ENCODE measurements at regions not wholly inside any gene's neighbourhood (a gene's known extent, or its start where the extent isn't known, plus 50 kb on each side); places are given as distances from the start of the nearest gene placed in this dataset.
A peak's percentile ranks its signal among the peaks of the same experiment; 100 is the strongest.

DNA sequence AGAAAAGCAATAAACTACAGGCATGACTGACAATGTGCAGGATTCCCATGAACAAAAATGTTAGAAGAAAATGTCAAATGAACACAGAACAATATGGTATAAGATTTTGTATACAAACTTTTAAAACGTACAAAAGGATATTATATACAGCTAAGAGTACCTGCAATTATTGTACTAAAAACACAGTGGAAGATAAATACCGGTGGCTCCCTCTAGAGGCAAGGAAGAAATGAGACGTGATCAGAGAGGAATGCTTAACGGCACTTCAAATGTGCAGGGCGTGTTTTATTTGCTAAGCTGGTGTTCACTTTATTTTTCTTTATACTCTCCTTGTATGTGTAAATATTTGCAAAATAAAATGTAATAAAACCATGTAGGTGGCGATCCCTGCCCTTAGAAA is 191.8 kb upstream of the SAMSN1 start:
- no peaks in the 10 kb centered on the region for H3K36me3 ChIP-seq (ENCODE audit: insufficient read depth, low read length)
- no peak overlapping the region for H3K4me3 ChIP-seq (ENCODE audit: low read length in 2 of 2)
- no peak overlapping the region for H3K27ac ChIP-seq (ENCODE audit: low read depth, low read length)
- peak; percentile 67 to 74 (median 71) for DNase-seq
- intact Hi-C loops (cut with micrococcal nuclease) = loop anchor here (1.0 to 5.0 kb wide), 11 partner anchors 61 to 854 kb away; partner anchors contain the start of gene SAMSN1
- no peaks in the 10 kb centered on the region for H3K9me3 ChIP-seq (ENCODE audit: control insufficient read depth in 1 of 2, low read length in 2 of 2)
- no peaks in the 10 kb centered on the region for H3K9me3 Mint-ChIP-seq
- CTCF ChIA-PET (ENCODE audit: partially characterized antibody) = interaction anchor here (0.6 to 3.7 kb wide), 52 partner anchors 10 to 745 kb away, joined by 3 to 30 read pairs (median 4); partner anchors contain the start of gene HSPA13
- no peaks in the 10 kb centered on the region for H3K27me3 ChIP-seq (ENCODE audit: insufficient read depth, low read length)
- no peaks in the 10 kb centered on the region for H3K27me3 Mint-ChIP-seq
- H3K4me1 Mint-ChIP-seq = peaks cover 0 to 9% (median 8%) of the 10 kb centered on the region in 4 donors
- no peak overlapping the region for H3K4me3 Mint-ChIP-seq
- H3K36me3 Mint-ChIP-seq = no peaks in the 10 kb centered on the region
- POLR2A ChIA-PET (ENCODE audit: partially characterized antibody) = interaction anchor here (0.6 to 1.2 kb wide), 5 partner anchors 62 to 209 kb away, joined by 3 to 5 read pairs (median 3); no protein-coding TSS in a partner anchor
- H3K27ac Mint-ChIP-seq = peak overlapping the region in 1 of 7 donors; percentile 57
- peaks cover 4% of the 10 kb centered on the region for H3K4me1 ChIP-seq (ENCODE audit: insufficient read depth, low read length)

DNA sequence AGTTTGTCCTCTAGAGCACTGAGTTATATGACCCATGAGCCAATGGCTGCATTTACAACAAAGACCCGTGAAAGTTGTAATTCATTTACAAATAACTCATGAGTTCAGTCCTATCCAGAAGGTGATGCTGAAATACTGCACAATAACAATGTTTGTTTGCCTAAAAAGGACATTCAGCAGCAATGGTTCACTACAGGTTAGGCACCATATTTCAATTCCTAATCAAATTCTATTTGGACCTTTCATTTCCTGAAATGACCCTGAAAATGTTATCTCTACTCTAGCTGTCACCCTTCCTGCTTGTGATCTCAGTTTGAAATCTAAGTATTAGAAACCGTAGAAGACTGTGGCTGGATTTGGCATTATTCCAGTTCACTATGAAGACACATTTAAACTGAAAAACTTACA is 191.2 kb upstream of the SAMSN1 start:
- no peak for DNase-seq
- Histone ChIP-seq H3K9me3 (ENCODE audit: control insufficient read depth in 1 of 2, low read length in 2 of 2) (no peaks in the 10 kb centered on the region), H3K4me3 (ENCODE audit: low read length in 2 of 2) (no peak overlapping the region), H3K4me1 (ENCODE audit: insufficient read depth, low read length) (peaks cover 4% of the 10 kb centered on the region), H3K27me3 (ENCODE audit: insufficient read depth, low read length) (no peaks in the 10 kb centered on the region), H3K36me3 (ENCODE audit: insufficient read depth, low read length) (no peaks in the 10 kb centered on the region), H3K27ac (ENCODE audit: low read depth, low read length) (no peak overlapping the region)
- Mint-ChIP-seq H3K27me3 (no peaks in the 10 kb centered on the region), H3K27ac (peak overlapping the region in 1 of 7 donors; percentile 3), H3K4me1 (peaks cover 0 to 9% (median 8%) of the 10 kb centered on the region in 4 donors), H3K36me3 (no peaks in the 10 kb centered on the region), H3K9me3 (no peaks in the 10 kb centered on the region), H3K4me3 (no peak overlapping the region)
- CTCF ChIA-PET (ENCODE audit: partially characterized antibody) = interaction anchor here (0.6 to 3.7 kb wide), 57 partner anchors 9 to 745 kb away, joined by 3 to 30 read pairs (median 4); partner anchors contain the start of gene HSPA13
- intact Hi-C loops (cut with micrococcal nuclease) = loop anchor here (5.0 kb wide), 8 partner anchors 60 to 855 kb away; partner anchors contain the start of gene SAMSN1
- POLR2A ChIA-PET (ENCODE audit: partially characterized antibody) = interaction anchor here (0.9 to 1.2 kb wide), 3 partner anchors 61 to 208 kb away, joined by 3 to 5 read pairs (median 3); no protein-coding TSS in a partner anchor

DNA sequence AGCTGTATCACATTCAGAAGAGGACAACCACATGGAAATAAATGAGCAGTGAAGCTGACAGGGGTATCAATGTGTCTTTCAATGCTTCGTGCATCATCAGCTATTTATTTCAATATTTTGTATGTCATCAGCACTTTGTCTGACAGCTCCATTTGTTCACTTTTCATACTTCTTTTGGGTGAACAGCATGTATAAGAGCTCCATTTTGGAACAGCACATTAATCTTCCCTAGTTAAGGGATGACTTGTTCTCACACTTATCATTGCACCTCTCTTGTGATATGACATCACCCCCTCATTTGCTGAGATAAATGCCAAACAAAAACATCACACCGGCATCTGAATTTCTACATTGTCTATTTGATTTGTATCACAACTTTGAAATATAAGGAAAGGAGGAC is 190.6 kb upstream of the SAMSN1 start:
- peaks cover 0 to 9% (median 8%) of the 10 kb centered on the region in 4 donors for H3K4me1 Mint-ChIP-seq
- DNase-seq = no peak
- no peak overlapping the region for H3K27ac Mint-ChIP-seq
- Histone ChIP-seq H3K4me3 (ENCODE audit: low read length in 2 of 2) (no peak overlapping the region), H3K27ac (ENCODE audit: low read depth, low read length) (no peak overlapping the region), H3K4me1 (ENCODE audit: insufficient read depth, low read length) (peaks cover 4% of the 10 kb centered on the region), H3K27me3 (ENCODE audit: insufficient read depth, low read length) (no peaks in the 10 kb centered on the region), H3K36me3 (ENCODE audit: insufficient read depth, low read length) (no peaks in the 10 kb centered on the region), H3K9me3 (ENCODE audit: control insufficient read depth in 1 of 2, low read length in 2 of 2) (no peaks in the 10 kb centered on the region)
- intact Hi-C loops (cut with micrococcal nuclease) = loop anchor here (5.0 kb wide), 8 partner anchors 59 to 856 kb away; partner anchors contain the start of gene SAMSN1
- H3K27me3 Mint-ChIP-seq = no peaks in the 10 kb centered on the region
- H3K36me3 Mint-ChIP-seq = no peaks in the 10 kb centered on the region
- H3K4me3 Mint-ChIP-seq = no peak overlapping the region
- H3K9me3 Mint-ChIP-seq = no peaks in the 10 kb centered on the region
- POLR2A ChIA-PET (ENCODE audit: partially characterized antibody) = interaction anchor here (1.2 kb wide), 1 partner anchor 61 kb away, joined by 3 read pairs; no protein-coding TSS in a partner anchor
- CTCF ChIA-PET (ENCODE audit: partially characterized antibody) = interaction anchor here (0.7 to 3.7 kb wide), 23 partner anchors 9 to 820 kb away, joined by 3 to 30 read pairs (median 4); partner anchors contain the start of gene HSPA13

DNA sequence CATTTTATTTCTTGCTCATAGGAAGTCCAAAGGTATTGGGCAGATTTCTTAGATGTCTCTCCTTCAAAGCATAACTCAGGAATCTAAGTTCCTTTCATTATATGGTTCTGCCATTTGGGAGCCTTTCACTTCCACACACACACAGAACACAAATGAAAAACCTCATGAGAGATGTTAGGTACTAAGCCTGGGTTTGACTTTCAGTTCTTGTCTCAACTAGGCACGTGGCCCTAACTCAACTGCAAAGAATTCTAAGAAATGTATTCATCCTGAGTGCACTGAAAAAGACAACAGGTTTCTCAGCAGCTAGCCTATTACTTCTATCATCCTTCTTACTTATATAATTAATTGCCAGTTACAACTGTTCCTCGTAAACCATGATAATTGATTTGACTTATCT is 190.0 kb upstream of the SAMSN1 start:
- intact Hi-C loops (cut with micrococcal nuclease) = loop anchor here (5.0 kb wide), 8 partner anchors 59 to 856 kb away; partner anchors contain the start of gene SAMSN1
- no peaks in the 10 kb centered on the region for H3K9me3 ChIP-seq (ENCODE audit: control insufficient read depth in 1 of 2, low read length in 2 of 2)
- Mint-ChIP-seq H3K9me3 (no peaks in the 10 kb centered on the region), H3K36me3 (no peaks in the 10 kb centered on the region), H3K4me1 (peaks cover 0 to 9% (median 8%) of the 10 kb centered on the region in 4 donors), H3K27ac (no peak overlapping the region), H3K4me3 (no peak overlapping the region), H3K27me3 (no peaks in the 10 kb centered on the region)
- H3K4me1 ChIP-seq (ENCODE audit: insufficient read depth, low read length) = peaks cover 4% of the 10 kb centered on the region
- H3K36me3 ChIP-seq (ENCODE audit: insufficient read depth, low read length) = no peaks in the 10 kb centered on the region
- ChIA-PET CTCF (ENCODE audit: partially characterized antibody) (interaction anchor here (0.7 to 3.7 kb wide), 17 partner anchors 8 to 821 kb away, joined by 3 to 30 read pairs (median 4); partner anchors contain the start of gene HSPA13), POLR2A (ENCODE audit: partially characterized antibody) (no interaction called here)
- H3K4me3 ChIP-seq (ENCODE audit: low read length in 2 of 2) = no peak overlapping the region
- no peak overlapping the region for H3K27ac ChIP-seq (ENCODE audit: low read depth, low read length)
- no peaks in the 10 kb centered on the region for H3K27me3 ChIP-seq (ENCODE audit: insufficient read depth, low read length)
- DNase-seq = no peak

DNA sequence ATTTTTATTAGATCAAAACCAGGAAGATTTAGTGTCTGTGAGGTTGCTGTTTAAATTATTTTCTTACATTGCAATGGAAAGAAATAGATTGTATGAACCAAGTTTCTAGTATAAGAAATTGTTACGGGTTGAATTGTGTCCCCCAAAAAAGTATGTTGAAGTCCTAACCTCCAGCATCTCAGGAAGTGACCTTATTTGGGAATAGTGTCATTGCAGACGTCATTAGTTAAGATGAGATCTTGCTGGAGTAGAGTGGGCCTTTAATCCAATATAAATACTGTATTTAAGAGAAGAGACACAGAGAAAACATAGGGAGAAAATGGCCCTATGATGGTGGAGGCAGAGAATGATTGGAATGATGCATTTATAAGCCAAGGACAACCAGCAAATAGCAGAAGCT is 188.7 kb upstream of the SAMSN1 start:
- Histone ChIP-seq H3K36me3 (ENCODE audit: insufficient read depth, low read length) (no peaks in the 10 kb centered on the region), H3K27ac (ENCODE audit: low read depth, low read length) (no peak overlapping the region), H3K27me3 (ENCODE audit: insufficient read depth, low read length) (no peaks in the 10 kb centered on the region), H3K4me3 (ENCODE audit: low read length in 2 of 2) (no peak overlapping the region), H3K9me3 (ENCODE audit: control insufficient read depth in 1 of 2, low read length in 2 of 2) (no peaks in the 10 kb centered on the region), H3K4me1 (ENCODE audit: insufficient read depth, low read length) (peaks cover 4% of the 10 kb centered on the region)
- Mint-ChIP-seq H3K9me3 (no peaks in the 10 kb centered on the region), H3K4me3 (no peak overlapping the region), H3K27ac (no peak overlapping the region), H3K4me1 (peaks cover 0 to 10% (median 8%) of the 10 kb centered on the region in 4 donors), H3K27me3 (no peaks in the 10 kb centered on the region), H3K36me3 (no peaks in the 10 kb centered on the region)
- intact Hi-C loops (cut with micrococcal nuclease) = loop anchor here (5.0 kb wide), 8 partner anchors 58 to 857 kb away; partner anchors contain the start of gene SAMSN1
- ChIA-PET CTCF (ENCODE audit: partially characterized antibody) (interaction anchor here (1.8 to 3.7 kb wide), 2 partner anchors 7 to 228 kb away, joined by 7 to 30 read pairs; no protein-coding TSS in a partner anchor), POLR2A (ENCODE audit: partially characterized antibody) (no interaction called here)
- DNase-seq = no peak

DNA sequence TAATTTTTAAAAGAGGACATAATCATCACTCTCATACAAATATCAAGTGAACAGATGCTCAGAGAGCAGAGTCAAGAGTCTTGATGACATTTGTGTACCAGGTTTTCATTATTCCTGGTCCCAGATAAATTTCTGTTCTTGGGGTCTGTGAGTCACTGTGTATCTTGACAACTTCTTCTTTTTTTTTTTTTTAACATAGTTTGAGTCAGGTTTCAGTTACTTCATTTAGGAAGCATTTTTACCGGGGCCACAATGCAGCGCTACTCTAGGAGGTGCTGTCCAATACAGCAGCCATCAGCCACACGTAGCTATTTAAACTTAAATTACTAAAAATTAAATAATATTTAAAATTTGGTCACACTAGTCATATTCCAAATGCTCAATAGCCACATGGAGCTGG is 188.1 kb upstream of the SAMSN1 start:
- Mint-ChIP-seq H3K27ac (no peak overlapping the region), H3K4me1 (peaks cover 0 to 12% (median 8%) of the 10 kb centered on the region in 4 donors), H3K4me3 (no peak overlapping the region), H3K36me3 (no peaks in the 10 kb centered on the region), H3K9me3 (no peaks in the 10 kb centered on the region), H3K27me3 (no peaks in the 10 kb centered on the region)
- Histone ChIP-seq H3K27ac (ENCODE audit: low read depth, low read length) (no peak overlapping the region), H3K4me3 (ENCODE audit: low read length in 2 of 2) (no peak overlapping the region), H3K4me1 (ENCODE audit: insufficient read depth, low read length) (peaks cover 4% of the 10 kb centered on the region), H3K27me3 (ENCODE audit: insufficient read depth, low read length) (no peaks in the 10 kb centered on the region), H3K9me3 (ENCODE audit: control insufficient read depth in 1 of 2, low read length in 2 of 2) (no peaks in the 10 kb centered on the region), H3K36me3 (ENCODE audit: insufficient read depth, low read length) (no peaks in the 10 kb centered on the region)
- intact Hi-C loops (cut with micrococcal nuclease) = no loop called here
- POLR2A ChIA-PET (ENCODE audit: partially characterized antibody) = no interaction called here
- no peak for DNase-seq
- CTCF ChIA-PET (ENCODE audit: partially characterized antibody) = interaction anchor here (1.8 kb wide), 1 partner anchor 228 kb away, joined by 7 read pairs; no protein-coding TSS in a partner anchor

DNA sequence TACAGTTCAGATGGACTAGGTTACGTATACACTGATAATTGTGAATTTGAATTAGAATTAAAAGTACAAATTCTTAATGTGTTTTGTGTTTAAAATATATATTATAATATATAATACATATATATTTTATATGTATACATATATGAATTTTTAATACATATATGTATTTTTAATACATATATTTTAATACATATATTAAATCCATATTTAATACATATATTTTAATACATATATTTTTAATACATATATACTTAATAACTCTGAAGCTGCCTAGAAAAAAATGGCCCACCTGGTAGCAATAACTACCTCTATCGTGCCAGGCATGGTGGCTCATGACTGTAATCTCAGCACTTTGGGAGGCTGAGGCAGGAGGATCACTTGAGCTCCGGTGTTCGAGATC is 179.1 kb upstream of the SAMSN1 start:
- H3K36me3 ChIP-seq (ENCODE audit: insufficient read depth, low read length) = no peaks in the 10 kb centered on the region

More for the DNA sequence above, 179.1 kb upstream of the SAMSN1 start:
- Histone ChIP-seq H3K9me3 (ENCODE audit: control insufficient read depth in 1 of 2, low read length in 2 of 2) (no peaks in the 10 kb centered on the region), H3K4me1 (ENCODE audit: insufficient read depth, low read length) (no peaks in the 10 kb centered on the region), H3K27me3 (ENCODE audit: insufficient read depth, low read length) (no peaks in the 10 kb centered on the region), H3K27ac (ENCODE audit: low read depth, low read length) (no peak overlapping the region), H3K4me3 (ENCODE audit: low read length in 2 of 2) (no peak overlapping the region)
- Mint-ChIP-seq H3K4me3 (no peak overlapping the region), H3K36me3 (no peaks in the 10 kb centered on the region), H3K4me1 (peaks cover 0 to 8% (median 2%) of the 10 kb centered on the region in 4 donors), H3K27me3 (no peaks in the 10 kb centered on the region), H3K9me3 (no peaks in the 10 kb centered on the region), H3K27ac (no peak overlapping the region)
- POLR2A ChIA-PET (ENCODE audit: partially characterized antibody) = no interaction called here
- DNase-seq = no peak
- CTCF ChIA-PET (ENCODE audit: partially characterized antibody) = interaction anchor here (2.1 kb wide), 1 partner anchor 11 kb away, joined by 5 read pairs; no protein-coding TSS in a partner anchor
- intact Hi-C loops (cut with micrococcal nuclease) = no loop called here

Measured in CD4-positive, alpha-beta memory T cell (primary cell).